HEK293 (cell line): ENCODE measurements at regions not wholly inside any gene's neighbourhood (a gene's known extent, or its start where the extent isn't known, plus 50 kb on each side); places are given as distances from the start of the nearest gene placed in this dataset.

Source experiments
- CTCF ChIP-seq: fragments of 450-650 bp; formaldehyde crosslinking; IDR thresholded peaks from 2 replicates; pipeline ENCODE4 v1.5.1; 2016; ENCODE audit warnings: missing biosample characterization, missing genetic modification characterization
- KLF8 ChIP-seq: fragments of 450-650 bp; formaldehyde crosslinking; IDR thresholded peaks from 2 replicates; pipeline ENCODE4 v1.5.1; 2016; ENCODE audit warnings: missing biosample characterization, missing genetic modification characterization
- PATZ1 ChIP-seq: fragments of 450-650 bp; formaldehyde crosslinking; IDR thresholded peaks from 2 replicates; pipeline ENCODE4 v1.5.1; 2016; ENCODE audit warnings: missing biosample characterization, missing genetic modification characterization
- ZFP3 ChIP-seq: fragments of 450-650 bp; formaldehyde crosslinking; IDR thresholded peaks from 2 replicates; pipeline ENCODE4 v1.5.1; 2016; ENCODE audit warnings: low read depth, missing biosample characterization, missing genetic modification characterization
- ZNF341 ChIP-seq: fragments of 450-650 bp; formaldehyde crosslinking; IDR thresholded peaks from 2 replicates; pipeline ENCODE4; 2016; ENCODE audit warnings: low read depth, missing biosample characterization, missing genetic modification characterization
- ZNF530 ChIP-seq: fragments of 450-650 bp; formaldehyde crosslinking; IDR thresholded peaks from 2 replicates; pipeline ENCODE4 v1.5.1; 2016; ENCODE audit warnings: low read depth, missing biosample characterization, missing genetic modification characterization

GRCh38 chr11:120031612-120032600, 106.0 kb downstream of the TRIM29 start:
- TF ChIP-seq ZNF530 (tag by site-specific recombination) (no peak), ZFP3 (no peak), CTCF (no peak), PATZ1 (tag by site-specific recombination) (no peak), KLF8 (no peak), ZNF341 (tag by site-specific recombination) (no peak)
